GM12878 (cell line): ENCODE measurements at regions not wholly inside any gene's neighbourhood (a gene's known extent, or its start where the extent isn't known, plus 50 kb on each side); places are given as distances from the start of the nearest gene placed in this dataset.

Experiments
- CBX3 ChIP-seq: fragments of 200-600 bp; sonication (generic); IDR thresholded peaks from 2 replicates; pipeline ENCODE4 v1.6.1; 2016; ENCODE audit warnings: low read depth, borderline replicate concordance
- EP300 ChIP-seq, 2 experiments: fragments of 150-350 bp in 1 of 2; IDR thresholded peaks; 2 replicates each; pipeline ENCODE4 v1.6.1; 2011 to 2012; ENCODE audit warnings: low read depth in 2 of 2, low read length in 2 of 2, borderline replicate concordance in 1 of 2, improper control_type of control experiment in 1 of 2, inconsistent platforms in 1 of 2; ENCODE audit not compliant: control insufficient read depth in 1 of 2
- FOS ChIP-seq: IDR thresholded peaks from 3 replicates; pipeline ENCODE4 v1.6.1; 2011; ENCODE audit warnings: borderline replicate concordance; ENCODE audit not compliant: insufficient read length; ENCODE audit errors: extremely low read depth
- MEF2A ChIP-seq: IDR thresholded peaks from 2 replicates; pipeline ENCODE4 v1.6.1; 2011; ENCODE audit warnings: low read depth, mild to moderate bottlenecking, low read length, moderate library complexity; ENCODE audit not compliant: insufficient read depth
- MTA2 ChIP-seq: fragments of 450-650 bp; IDR thresholded peaks from 2 replicates; pipeline ENCODE4 v1.6.1; 2016; ENCODE audit warnings: low read depth, mild to moderate bottlenecking, moderate library complexity
- POLR2A ChIP-seq: IDR thresholded peaks from 2 replicates; pipeline ENCODE4 v1.6.1; 2011; ENCODE audit warnings: low read depth, mild to moderate bottlenecking, low read length
- RFX5 ChIP-seq: IDR thresholded peaks from 2 replicates; pipeline ENCODE4 v1.6.1; 2011; ENCODE audit warnings: low read depth, low read length, improper control_type of control experiment
- SMC3 ChIP-seq: IDR thresholded peaks from 2 replicates; pipeline ENCODE4 v1.6.1; 2011; ENCODE audit warnings: low read length, improper control_type of control experiment, borderline replicate concordance
- TARDBP ChIP-seq: IDR thresholded peaks from 2 replicates; pipeline ENCODE4 v1.6.1; 2016; ENCODE audit warnings: borderline replicate concordance
- YY1 ChIP-seq: IDR thresholded peaks from 2 replicates; pipeline ENCODE4 v1.6.1; 2011; ENCODE audit warnings: low read depth, mild to moderate bottlenecking, low read length
- TF ChIP-seq, protein P1 (sequence below): IDR thresholded peaks from 2 replicates; pipeline ENCODE4 v1.6.1; 2011; ENCODE audit warnings: low read depth, low read length, improper control_type of control experiment, borderline replicate concordance
- TF ChIP-seq, protein P2 (sequence below), 3 experiments: IDR thresholded peaks in 2 of 3; conservative IDR thresholded peaks in 1 of 3; 2 replicates each; pipeline ENCODE4 v1.5.1; 2011; ENCODE audit warnings: low read depth in 3 of 3, low read length in 3 of 3, mild to moderate bottlenecking in 3 of 3, control low read depth in 2 of 3, moderate library complexity in 2 of 3, inconsistent platforms in 1 of 3, mixed read lengths in 1 of 3; ENCODE audit not compliant: control insufficient read depth in 2 of 3, insufficient read depth in 1 of 3; ENCODE audit errors: extremely low read depth in 1 of 3
- TF ChIP-seq, protein P3 (sequence below): IDR thresholded peaks from 2 replicates; pipeline ENCODE4 v1.6.1; 2012; ENCODE audit warnings: low read depth, low read length, improper control_type of control experiment

DNA sequence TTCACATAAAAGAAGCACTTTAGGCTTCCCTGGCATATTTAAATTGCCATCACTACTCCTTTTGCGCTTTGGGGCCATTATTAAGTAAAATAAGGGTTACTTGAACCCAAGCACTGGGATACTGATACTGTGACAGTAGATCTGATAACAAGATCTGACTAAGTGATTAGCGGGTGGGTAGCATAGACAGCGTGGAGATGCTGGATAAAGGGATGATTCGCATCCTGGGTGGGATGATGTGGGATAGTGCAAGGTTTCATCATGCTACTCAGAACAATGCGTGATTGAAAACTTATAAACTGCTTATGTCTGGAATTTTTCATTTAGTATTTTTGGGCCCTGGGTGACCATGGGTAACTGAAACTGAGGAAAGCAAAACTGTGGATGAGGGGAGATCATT lies 75.1 kb downstream of the PTTG1 start:
- TF ChIP-seq, protein P1, sequence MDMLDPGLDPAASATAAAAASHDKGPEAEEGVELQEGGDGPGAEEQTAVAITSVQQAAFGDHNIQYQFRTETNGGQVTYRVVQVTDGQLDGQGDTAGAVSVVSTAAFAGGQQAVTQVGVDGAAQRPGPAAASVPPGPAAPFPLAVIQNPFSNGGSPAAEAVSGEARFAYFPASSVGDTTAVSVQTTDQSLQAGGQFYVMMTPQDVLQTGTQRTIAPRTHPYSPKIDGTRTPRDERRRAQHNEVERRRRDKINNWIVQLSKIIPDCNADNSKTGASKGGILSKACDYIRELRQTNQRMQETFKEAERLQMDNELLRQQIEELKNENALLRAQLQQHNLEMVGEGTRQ, result no peak
- TF ChIP-seq MEF2A (no peak), EP300 (IDR thresholded peaks at IDR 0.05; ENCODE audit: borderline replicate concordance in 1 of 2, control insufficient read depth in 1 of 2, low read depth in 2 of 2, low read length in 2 of 2) (no peak), CBX3 (no peak), TARDBP (no peak), SMC3 (no peak), MTA2 (no peak), RFX5 (no peak), POLR2A (no peak), FOS (no peak), YY1 (no peak)
- TF ChIP-seq, protein P2, sequence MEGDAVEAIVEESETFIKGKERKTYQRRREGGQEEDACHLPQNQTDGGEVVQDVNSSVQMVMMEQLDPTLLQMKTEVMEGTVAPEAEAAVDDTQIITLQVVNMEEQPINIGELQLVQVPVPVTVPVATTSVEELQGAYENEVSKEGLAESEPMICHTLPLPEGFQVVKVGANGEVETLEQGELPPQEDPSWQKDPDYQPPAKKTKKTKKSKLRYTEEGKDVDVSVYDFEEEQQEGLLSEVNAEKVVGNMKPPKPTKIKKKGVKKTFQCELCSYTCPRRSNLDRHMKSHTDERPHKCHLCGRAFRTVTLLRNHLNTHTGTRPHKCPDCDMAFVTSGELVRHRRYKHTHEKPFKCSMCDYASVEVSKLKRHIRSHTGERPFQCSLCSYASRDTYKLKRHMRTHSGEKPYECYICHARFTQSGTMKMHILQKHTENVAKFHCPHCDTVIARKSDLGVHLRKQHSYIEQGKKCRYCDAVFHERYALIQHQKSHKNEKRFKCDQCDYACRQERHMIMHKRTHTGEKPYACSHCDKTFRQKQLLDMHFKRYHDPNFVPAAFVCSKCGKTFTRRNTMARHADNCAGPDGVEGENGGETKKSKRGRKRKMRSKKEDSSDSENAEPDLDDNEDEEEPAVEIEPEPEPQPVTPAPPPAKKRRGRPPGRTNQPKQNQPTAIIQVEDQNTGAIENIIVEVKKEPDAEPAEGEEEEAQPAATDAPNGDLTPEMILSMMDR (IDR thresholded peaks at IDR 0.05 in 2 of 3, conservative IDR thresholded peaks at IDR 0.05 in 1 of 3; ENCODE audit: control insufficient read depth in 2 of 3, extremely low read depth in 1 of 3, insufficient read depth in 1 of 3, low read depth in 3 of 3, low read length in 3 of 3), result no peak
- TF ChIP-seq, protein P3, sequence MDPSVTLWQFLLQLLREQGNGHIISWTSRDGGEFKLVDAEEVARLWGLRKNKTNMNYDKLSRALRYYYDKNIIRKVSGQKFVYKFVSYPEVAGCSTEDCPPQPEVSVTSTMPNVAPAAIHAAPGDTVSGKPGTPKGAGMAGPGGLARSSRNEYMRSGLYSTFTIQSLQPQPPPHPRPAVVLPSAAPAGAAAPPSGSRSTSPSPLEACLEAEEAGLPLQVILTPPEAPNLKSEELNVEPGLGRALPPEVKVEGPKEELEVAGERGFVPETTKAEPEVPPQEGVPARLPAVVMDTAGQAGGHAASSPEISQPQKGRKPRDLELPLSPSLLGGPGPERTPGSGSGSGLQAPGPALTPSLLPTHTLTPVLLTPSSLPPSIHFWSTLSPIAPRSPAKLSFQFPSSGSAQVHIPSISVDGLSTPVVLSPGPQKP, result no peak
